A673 (cell line): ENCODE measurements at regions not wholly inside any gene's neighbourhood (a gene's known extent, or its start where the extent isn't known, plus 50 kb on each side); places are given as distances from the start of the nearest gene placed in this dataset.

Experiments used
- EZH2 ChIP-seq: fragments of 200-600 bp; sonication (generic); IDR thresholded peaks from 2 replicates; pipeline ENCODE4 v1.6.1; 2017; ENCODE audit warnings: borderline replicate concordance, low read depth, mild to moderate bottlenecking, mixed read lengths, antibody characterized with exemption, low read length; ENCODE audit not compliant: poor library complexity, severe bottlenecking
- TF ChIP-seq, protein P1 (sequence below): fragments of 300-800, 200-600 bp; sonication (generic); conservative IDR thresholded peaks from 2 replicates; pipeline ENCODE4 v1.5.1; 2017; ENCODE audit warnings: low read depth, mild to moderate bottlenecking, antibody characterized with exemption, low read length, moderate library complexity, mixed read lengths

DNA sequence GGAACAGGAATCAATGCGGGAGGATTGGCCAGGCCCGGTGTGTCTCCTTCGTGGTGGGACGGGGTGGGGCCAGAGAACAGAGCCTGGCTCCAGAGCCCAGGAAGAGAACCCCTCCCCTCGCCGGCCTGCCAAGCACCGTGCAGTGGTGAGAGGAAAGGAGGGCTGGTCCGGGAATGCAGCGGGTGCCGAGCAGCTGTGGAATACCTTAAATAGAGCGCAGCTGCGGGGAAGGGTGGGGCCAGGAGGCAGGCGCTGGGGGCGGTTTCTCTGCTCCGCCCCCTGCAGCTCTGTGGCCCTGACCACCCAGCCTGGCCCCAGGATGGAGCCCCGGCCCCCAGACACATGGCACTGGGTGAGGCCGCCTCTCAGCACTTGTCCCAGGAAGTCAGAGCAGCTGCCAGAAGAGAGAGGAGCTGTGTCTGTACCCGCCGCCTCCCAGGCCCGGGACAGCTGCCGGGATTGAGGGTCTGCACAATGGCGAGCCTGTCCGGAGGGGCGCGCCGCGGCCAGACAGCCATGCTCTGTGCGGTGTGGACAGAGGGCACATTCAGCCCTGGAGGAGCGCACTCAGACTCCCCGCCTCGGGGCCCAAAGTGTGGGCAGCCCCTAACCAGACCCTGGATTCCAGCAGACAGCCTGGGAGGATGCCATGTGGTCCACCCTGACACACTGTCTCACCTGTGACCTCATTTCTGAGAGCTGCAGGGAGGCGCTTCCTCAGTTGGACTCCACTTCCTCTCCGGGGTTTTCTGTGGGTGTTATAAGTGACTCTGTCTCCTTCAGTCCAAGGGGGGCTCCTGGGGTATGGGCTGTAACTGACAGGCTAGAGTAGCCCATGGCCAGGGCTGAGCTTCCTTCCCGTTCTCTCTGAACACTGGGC lies 268.8 kb downstream of the SEC14L1 start:
- TF ChIP-seq, protein P1, sequence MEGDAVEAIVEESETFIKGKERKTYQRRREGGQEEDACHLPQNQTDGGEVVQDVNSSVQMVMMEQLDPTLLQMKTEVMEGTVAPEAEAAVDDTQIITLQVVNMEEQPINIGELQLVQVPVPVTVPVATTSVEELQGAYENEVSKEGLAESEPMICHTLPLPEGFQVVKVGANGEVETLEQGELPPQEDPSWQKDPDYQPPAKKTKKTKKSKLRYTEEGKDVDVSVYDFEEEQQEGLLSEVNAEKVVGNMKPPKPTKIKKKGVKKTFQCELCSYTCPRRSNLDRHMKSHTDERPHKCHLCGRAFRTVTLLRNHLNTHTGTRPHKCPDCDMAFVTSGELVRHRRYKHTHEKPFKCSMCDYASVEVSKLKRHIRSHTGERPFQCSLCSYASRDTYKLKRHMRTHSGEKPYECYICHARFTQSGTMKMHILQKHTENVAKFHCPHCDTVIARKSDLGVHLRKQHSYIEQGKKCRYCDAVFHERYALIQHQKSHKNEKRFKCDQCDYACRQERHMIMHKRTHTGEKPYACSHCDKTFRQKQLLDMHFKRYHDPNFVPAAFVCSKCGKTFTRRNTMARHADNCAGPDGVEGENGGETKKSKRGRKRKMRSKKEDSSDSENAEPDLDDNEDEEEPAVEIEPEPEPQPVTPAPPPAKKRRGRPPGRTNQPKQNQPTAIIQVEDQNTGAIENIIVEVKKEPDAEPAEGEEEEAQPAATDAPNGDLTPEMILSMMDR = no peak
- TF ChIP-seq EZH2 = no peak
